ENCODE measurements at regions not wholly inside any gene's neighbourhood (a gene's known extent, or its start where the extent isn't known, plus 50 kb on each side); places are given as distances from the start of the nearest gene placed in this dataset.
"Not testable (repeated sequence)": the region's sequence is repeated elsewhere in the genome, so short reads cannot be mapped to it uniquely, and the experiment has no call there.

DNA sequence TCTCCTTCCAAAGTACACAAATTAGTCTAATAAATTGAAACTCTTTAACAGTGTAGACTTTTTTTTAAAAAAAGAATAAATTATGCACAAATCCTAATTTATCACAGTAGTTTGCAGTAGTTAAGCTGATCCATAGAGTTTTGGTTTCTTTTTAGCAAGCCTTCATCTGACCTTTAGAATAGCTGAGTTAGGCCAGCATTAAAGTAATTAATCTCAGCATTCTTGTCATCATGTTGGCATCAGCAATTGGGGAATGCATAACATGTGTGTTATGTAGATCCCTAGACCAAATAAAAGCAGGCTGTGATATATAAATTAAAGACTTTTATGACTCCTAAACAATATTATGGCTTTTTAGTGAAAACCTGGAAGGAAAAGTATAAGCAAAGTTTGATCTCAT, 426.5 kb upstream of the PABPC4L start:
- in situ Hi-C loops (cut with MboI; ENCODE audit: low pct_unique_long_range_greater_than_20kb, low sequenced_read_pairs, unreplicated experiment), result no loop called here
- TF ChIP-seq, protein P1, sequence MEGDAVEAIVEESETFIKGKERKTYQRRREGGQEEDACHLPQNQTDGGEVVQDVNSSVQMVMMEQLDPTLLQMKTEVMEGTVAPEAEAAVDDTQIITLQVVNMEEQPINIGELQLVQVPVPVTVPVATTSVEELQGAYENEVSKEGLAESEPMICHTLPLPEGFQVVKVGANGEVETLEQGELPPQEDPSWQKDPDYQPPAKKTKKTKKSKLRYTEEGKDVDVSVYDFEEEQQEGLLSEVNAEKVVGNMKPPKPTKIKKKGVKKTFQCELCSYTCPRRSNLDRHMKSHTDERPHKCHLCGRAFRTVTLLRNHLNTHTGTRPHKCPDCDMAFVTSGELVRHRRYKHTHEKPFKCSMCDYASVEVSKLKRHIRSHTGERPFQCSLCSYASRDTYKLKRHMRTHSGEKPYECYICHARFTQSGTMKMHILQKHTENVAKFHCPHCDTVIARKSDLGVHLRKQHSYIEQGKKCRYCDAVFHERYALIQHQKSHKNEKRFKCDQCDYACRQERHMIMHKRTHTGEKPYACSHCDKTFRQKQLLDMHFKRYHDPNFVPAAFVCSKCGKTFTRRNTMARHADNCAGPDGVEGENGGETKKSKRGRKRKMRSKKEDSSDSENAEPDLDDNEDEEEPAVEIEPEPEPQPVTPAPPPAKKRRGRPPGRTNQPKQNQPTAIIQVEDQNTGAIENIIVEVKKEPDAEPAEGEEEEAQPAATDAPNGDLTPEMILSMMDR (IDR thresholded peaks at IDR 0.05; ENCODE audit: extremely low read depth, insufficient read depth, missing control alignments), result no peak

DNA sequence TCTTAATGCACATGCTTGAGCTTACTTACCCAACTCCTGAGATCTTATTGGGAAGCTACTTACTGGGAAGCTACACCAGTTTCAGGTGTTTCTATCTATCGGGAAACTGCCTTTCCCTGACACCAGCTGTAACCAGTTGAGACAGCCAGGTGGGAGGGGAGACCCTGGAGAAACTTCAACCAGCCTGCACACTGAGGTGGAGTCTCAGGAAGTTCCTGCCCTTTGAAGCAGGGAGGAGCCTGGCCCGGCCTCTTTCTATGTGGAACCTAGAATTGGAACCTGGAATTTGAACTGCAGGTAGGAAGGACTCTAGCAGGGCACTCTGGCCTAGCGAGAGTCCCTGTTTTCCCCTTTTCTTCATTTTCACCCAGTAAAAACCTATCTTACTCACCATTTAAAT, 425.8 kb upstream of the PABPC4L start:
- in situ Hi-C loops (cut with MboI; ENCODE audit: low pct_unique_long_range_greater_than_20kb, low sequenced_read_pairs, unreplicated experiment), result no loop called here
- TF ChIP-seq, protein P1 (IDR thresholded peaks at IDR 0.05; ENCODE audit: extremely low read depth, insufficient read depth, missing control alignments), result no peak
- no peak for DNase-seq (ENCODE audit: low spot score)

More for the DNA sequence above, 426.5 kb upstream of the PABPC4L start:
- DNase-seq (ENCODE audit: low spot score), result no peak

DNA sequence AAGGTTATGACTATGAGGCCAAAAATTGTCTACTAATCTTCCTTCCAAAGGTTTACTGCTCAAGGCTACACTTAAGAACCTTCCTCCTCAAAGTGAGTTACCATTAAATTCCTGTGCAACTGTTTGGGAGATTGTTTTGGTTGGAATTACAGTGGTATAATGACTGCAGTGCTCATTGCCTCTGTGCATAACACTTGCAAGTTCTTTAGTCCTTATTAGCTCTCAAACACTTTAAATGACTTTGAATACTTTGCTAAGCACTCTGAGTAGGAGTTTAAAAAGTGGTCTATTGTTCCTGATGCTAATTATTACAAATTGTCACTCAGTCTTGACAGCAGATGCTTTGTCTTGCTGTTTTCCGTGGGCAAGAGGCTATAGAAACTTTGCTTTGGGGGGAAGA, 422.8 kb upstream of the PABPC4L start:
- TF ChIP-seq, protein P1 (IDR thresholded peaks at IDR 0.05; ENCODE audit: extremely low read depth, insufficient read depth, missing control alignments), result no peak
- DNase-seq (ENCODE audit: low spot score), result no peak
- in situ Hi-C loops (cut with MboI; ENCODE audit: low pct_unique_long_range_greater_than_20kb, low sequenced_read_pairs, unreplicated experiment), result no loop called here

DNA sequence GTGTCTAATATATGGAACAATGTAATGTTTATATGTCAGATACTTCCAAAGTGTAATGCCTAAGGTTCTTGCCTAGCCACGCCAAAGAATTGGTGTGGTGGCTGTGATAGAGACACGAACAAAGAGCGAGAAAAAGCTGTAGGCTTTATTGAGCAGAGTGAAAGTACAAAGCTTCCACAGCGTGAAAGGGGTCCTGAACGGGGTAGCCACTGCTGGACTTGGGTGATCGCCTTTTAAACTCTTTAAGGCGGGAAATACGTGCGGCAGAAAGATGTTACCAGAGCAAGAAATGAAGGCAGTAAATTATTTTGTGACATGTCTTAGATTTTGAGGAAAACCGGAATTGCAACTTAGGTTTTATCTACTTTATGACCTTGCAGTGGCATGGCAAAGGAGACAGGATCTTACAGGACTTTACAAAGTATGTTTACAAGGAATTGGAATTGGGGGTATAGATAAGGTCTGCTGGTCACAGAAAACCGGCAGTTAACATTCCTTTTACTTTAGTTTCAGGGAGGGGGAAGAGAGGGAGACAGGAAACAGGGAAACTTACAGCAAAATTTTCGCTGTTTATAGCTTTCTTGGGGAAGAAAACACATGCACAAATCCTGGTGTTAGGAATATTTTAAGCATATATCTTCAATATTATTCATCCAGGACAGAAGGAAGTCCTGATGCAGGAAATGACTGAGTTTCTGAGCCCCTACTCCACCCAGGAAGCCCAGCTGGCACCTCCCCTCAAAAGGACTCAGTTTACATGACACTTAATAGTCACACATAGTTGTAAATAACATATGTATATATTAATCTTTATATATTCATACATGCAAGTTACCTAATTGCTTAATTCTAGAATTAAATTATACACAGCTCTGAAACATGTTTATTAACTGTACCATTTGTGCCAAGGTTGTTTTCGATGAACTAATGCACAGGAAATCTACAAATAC, 421.3 kb upstream of the PABPC4L start:
- in situ Hi-C loops (cut with MboI; ENCODE audit: low pct_unique_long_range_greater_than_20kb, low sequenced_read_pairs, unreplicated experiment); DNase-seq (ENCODE audit: low spot score): not testable (repeated sequence)

DNA sequence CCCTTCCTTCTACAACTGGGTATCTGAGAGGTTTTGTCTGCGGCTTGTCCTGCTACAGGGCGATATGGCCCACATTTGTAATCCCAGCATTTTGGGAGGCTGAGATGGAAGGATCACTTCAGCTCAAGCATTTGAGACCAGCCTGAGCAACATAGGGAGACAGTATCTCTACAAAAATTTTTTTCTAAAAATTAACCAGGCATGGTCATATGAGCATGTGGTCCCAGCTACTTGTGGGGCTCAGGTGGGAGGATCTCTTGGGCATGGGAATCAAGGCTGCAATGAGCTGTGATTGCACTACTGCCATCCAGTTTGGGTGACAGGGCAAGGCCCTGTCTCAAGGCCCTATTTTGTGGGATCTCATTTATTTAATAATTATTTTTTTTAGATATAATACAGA, 420.6 kb upstream of the PABPC4L start:
- in situ Hi-C loops (cut with MboI; ENCODE audit: low pct_unique_long_range_greater_than_20kb, low sequenced_read_pairs, unreplicated experiment), result no loop called here
- no peak for DNase-seq (ENCODE audit: low spot score)
- TF ChIP-seq, protein P1 (IDR thresholded peaks at IDR 0.05; ENCODE audit: extremely low read depth, insufficient read depth, missing control alignments), result no peak

DNA sequence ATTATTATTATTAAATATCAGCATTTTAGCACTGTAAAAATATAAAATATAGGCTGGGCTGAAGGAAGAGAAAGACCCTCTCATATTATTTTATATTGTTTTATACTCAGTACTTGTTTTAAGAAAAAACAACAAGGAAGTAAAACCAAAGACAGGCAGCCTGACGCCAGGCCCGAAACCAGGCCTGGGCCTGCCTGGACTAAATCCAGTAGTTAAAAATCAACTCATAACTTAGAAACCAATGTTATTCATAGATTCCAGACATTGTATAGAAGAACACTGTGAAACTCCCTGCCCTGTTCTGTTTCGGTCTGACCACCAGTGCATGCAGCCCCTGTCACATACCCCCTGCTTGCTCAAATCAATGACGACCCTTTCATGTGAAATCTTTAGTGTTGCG, 420.1 kb upstream of the PABPC4L start:
- DNase-seq (ENCODE audit: low spot score); in situ Hi-C loops (cut with MboI; ENCODE audit: low pct_unique_long_range_greater_than_20kb, low sequenced_read_pairs, unreplicated experiment): not testable (repeated sequence)

DNA sequence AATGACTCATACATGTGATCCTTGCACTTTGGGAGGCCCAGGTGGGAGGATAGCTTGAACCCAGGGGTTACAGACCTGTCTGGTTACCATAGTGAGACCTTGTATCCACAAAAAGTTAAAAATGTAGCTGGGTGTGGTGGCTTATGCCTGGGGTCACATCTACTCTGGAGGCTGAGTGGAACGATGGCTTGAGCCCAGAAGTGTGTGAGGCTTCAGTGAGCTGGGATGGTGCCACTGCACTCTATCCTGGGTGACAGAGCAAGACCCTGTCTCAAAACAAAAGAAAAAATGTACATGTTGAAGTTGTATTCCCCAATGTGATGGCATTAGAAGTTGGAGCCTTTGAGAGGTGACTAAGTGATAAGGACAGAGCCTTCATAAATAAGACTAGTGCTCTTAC, 409.4 kb upstream of the PABPC4L start:
- TF ChIP-seq, protein P1 (IDR thresholded peaks at IDR 0.05; ENCODE audit: extremely low read depth, insufficient read depth, missing control alignments), result no peak
- in situ Hi-C loops (cut with MboI; ENCODE audit: low pct_unique_long_range_greater_than_20kb, low sequenced_read_pairs, unreplicated experiment), result no loop called here
- DNase-seq (ENCODE audit: low spot score), result no peak
